C4-2B (cell line): ENCODE measurements at regions not wholly inside any gene's neighbourhood (a gene's known extent, or its start where the extent isn't known, plus 50 kb on each side); places are given as distances from the start of the nearest gene placed in this dataset.

Experiments used
- ZFX ChIP-seq: fragments of 450-650 bp; IDR thresholded peaks from 2 replicates; pipeline ENCODE4 v1.6.1; 2017
- TF ChIP-seq, protein P1 (sequence below): fragments of 450-650 bp; conservative IDR thresholded peaks from 2 replicates; pipeline ENCODE4 v1.5.1; 2017; ENCODE audit warnings: mild to moderate bottlenecking

GRCh38 chr7:106170651-106171050 lies 58.5 kb upstream of the SYPL1 start:
- TF ChIP-seq, protein P1, sequence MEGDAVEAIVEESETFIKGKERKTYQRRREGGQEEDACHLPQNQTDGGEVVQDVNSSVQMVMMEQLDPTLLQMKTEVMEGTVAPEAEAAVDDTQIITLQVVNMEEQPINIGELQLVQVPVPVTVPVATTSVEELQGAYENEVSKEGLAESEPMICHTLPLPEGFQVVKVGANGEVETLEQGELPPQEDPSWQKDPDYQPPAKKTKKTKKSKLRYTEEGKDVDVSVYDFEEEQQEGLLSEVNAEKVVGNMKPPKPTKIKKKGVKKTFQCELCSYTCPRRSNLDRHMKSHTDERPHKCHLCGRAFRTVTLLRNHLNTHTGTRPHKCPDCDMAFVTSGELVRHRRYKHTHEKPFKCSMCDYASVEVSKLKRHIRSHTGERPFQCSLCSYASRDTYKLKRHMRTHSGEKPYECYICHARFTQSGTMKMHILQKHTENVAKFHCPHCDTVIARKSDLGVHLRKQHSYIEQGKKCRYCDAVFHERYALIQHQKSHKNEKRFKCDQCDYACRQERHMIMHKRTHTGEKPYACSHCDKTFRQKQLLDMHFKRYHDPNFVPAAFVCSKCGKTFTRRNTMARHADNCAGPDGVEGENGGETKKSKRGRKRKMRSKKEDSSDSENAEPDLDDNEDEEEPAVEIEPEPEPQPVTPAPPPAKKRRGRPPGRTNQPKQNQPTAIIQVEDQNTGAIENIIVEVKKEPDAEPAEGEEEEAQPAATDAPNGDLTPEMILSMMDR, result no peak
- TF ChIP-seq ZFX, result no peak
